T-helper 22 cell (primary cell): ENCODE measurements at regions not wholly inside any gene's neighbourhood (a gene's known extent, or its start where the extent isn't known, plus 50 kb on each side); places are given as distances from the start of the nearest gene placed in this dataset.
"Not testable (repeated sequence)": the region's sequence is repeated elsewhere in the genome, so short reads cannot be mapped to it uniquely, and the experiment has no call there.

Source experiments
- DNase-seq: peaks from one replicate; pipeline ENCODE4 v3.0.0-alpha.2; 2020; ENCODE audit warnings: low read depth

GRCh38 chr21:35525443-35525842, 476.3 kb upstream of the RUNX1 start:
- DNase-seq: no peak

GRCh38 chr21:35521852-35522505, 472.9 kb upstream of the RUNX1 start:
- DNase-seq: no peak

- DNase-seq: no peak
These were observed 472.2 kb upstream of the RUNX1 start for GRCh38 chr21:35521293-35521692.

GRCh38 chr21:35520856-35521255, 471.8 kb upstream of the RUNX1 start:
- DNase-seq: no peak

- DNase-seq: no peak
These were observed 471.2 kb upstream of the RUNX1 start for GRCh38 chr21:35520302-35520701.

- DNase-seq: no peak
These were observed 468.8 kb upstream of the RUNX1 start for GRCh38 chr21:35517865-35518264.

GRCh38 chr21:35516292-35516691, 467.2 kb upstream of the RUNX1 start:
- not testable (repeated sequence) for DNase-seq

- no peak for DNase-seq
These were observed 463.2 kb upstream of the RUNX1 start for GRCh38 chr21:35512346-35512745.

GRCh38 chr21:35511696-35512162, 462.6 kb upstream of the RUNX1 start:
- no peak for DNase-seq

GRCh38 chr21:35510957-35511695, 462.0 kb upstream of the RUNX1 start:
- DNase-seq: no peak

GRCh38 chr21:35510294-35510693, 461.2 kb upstream of the RUNX1 start:
- DNase-seq: no peak

- DNase-seq: no peak
These were observed 460.1 kb upstream of the RUNX1 start for GRCh38 chr21:35509001-35509704.

- no peak for DNase-seq
These were observed 459.2 kb upstream of the RUNX1 start for GRCh38 chr21:35508139-35508888.

- DNase-seq: no peak
These were observed 458.2 kb upstream of the RUNX1 start for GRCh38 chr21:35507181-35507759.

GRCh38 chr21:35506771-35507170, 457.7 kb upstream of the RUNX1 start:
- no peak for DNase-seq

GRCh38 chr21:35506352-35506751, 457.2 kb upstream of the RUNX1 start:
- no peak for DNase-seq

GRCh38 chr21:35504951-35505466, 455.9 kb upstream of the RUNX1 start:
- no peak for DNase-seq

- DNase-seq: no peak
These were observed 455.2 kb upstream of the RUNX1 start for GRCh38 chr21:35504277-35504676.

- DNase-seq: no peak
These were observed 454.6 kb upstream of the RUNX1 start for GRCh38 chr21:35503671-35504070.

GRCh38 chr21:35502821-35503220, 453.7 kb upstream of the RUNX1 start:
- no peak for DNase-seq

GRCh38 chr21:35497522-35497921, 448.4 kb upstream of the RUNX1 start:
- not testable (repeated sequence) for DNase-seq
